ENCODE measurements at regions not wholly inside any gene's neighbourhood (a gene's known extent, or its start where the extent isn't known, plus 50 kb on each side); places are given as distances from the start of the nearest gene placed in this dataset.

DNA sequence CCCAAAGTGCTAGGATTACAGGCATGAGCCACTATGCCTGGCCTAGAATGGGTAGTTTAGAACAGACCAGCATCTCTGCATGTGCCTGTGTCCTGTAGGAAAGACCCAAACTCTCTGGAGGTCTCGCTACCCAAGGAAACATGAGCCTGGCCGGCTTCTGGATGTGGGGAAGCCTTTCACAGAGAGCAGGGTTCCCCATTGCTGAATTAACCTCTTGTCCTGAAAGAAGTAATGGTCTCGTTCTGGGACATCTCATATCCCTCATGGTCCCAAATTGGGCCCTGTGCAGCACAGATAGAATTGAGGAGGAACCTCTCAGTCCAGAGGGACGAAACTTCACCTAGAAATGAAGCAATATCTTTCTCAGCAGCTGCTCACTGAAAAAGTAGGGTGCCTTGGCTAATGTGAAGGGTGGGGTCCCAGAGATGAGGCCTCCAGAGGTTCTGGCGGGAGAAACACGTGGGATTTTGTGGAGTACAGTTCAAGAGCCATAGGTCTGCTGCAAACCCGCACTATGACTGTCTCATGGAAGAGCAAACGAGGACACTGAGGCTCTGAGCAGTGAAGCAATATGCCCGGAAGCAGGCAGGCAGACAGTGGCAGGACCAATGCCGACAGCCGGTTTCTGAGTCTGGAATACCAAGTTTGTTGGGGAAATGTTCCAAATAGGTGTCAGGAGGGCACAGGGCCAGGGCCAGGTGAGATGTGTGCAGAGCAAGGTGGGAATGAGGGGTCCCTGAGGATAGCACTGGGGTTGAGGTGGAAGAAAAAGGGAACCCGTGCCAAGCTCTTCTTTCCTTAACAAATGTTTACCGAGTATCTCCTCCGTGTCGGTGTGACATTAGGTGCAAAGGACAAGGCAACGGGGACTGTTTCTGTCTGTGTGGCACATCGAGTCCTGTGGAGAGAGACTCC, 121.0 kb upstream of the TWIST2 start:
- TF ChIP-seq, protein P1, sequence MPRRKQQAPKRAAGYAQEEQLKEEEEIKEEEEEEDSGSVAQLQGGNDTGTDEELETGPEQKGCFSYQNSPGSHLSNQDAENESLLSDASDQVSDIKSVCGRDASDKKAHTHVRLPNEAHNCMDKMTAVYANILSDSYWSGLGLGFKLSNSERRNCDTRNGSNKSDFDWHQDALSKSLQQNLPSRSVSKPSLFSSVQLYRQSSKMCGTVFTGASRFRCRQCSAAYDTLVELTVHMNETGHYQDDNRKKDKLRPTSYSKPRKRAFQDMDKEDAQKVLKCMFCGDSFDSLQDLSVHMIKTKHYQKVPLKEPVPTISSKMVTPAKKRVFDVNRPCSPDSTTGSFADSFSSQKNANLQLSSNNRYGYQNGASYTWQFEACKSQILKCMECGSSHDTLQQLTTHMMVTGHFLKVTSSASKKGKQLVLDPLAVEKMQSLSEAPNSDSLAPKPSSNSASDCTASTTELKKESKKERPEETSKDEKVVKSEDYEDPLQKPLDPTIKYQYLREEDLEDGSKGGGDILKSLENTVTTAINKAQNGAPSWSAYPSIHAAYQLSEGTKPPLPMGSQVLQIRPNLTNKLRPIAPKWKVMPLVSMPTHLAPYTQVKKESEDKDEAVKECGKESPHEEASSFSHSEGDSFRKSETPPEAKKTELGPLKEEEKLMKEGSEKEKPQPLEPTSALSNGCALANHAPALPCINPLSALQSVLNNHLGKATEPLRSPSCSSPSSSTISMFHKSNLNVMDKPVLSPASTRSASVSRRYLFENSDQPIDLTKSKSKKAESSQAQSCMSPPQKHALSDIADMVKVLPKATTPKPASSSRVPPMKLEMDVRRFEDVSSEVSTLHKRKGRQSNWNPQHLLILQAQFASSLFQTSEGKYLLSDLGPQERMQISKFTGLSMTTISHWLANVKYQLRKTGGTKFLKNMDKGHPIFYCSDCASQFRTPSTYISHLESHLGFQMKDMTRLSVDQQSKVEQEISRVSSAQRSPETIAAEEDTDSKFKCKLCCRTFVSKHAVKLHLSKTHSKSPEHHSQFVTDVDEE (CRISPR knock-in tag; IDR thresholded peaks at IDR 0.05): no peak
- TF ChIP-seq PPARA (CRISPR knock-in tag; IDR thresholded peaks at IDR 0.05; ENCODE audit: borderline replicate concordance) (no peak), ISL1 (CRISPR knock-in tag; IDR thresholded peaks at IDR 0.05) (no peak), ZFP30 (CRISPR knock-in tag; IDR thresholded peaks at IDR 0.05) (no peak), GLIS3 (CRISPR knock-in tag; IDR thresholded peaks at IDR 0.05) (no peak), BACH2 (CRISPR knock-in tag; IDR thresholded peaks at IDR 0.05; ENCODE audit: borderline replicate concordance) (no peak), ARNTL (CRISPR knock-in tag; IDR thresholded peaks at IDR 0.05; ENCODE audit: borderline replicate concordance, low read depth) (no peak), ZFP3 (CRISPR knock-in tag; IDR thresholded peaks at IDR 0.05) (no peak), ZC3H10 (CRISPR knock-in tag; IDR thresholded peaks at IDR 0.05) (no peak), TCF4 (CRISPR knock-in tag; IDR thresholded peaks at IDR 0.05; ENCODE audit: borderline replicate concordance) (no peak), TOX (CRISPR knock-in tag; IDR thresholded peaks at IDR 0.05; ENCODE audit: borderline replicate concordance) (no peak)
- TF ChIP-seq, protein P2, sequence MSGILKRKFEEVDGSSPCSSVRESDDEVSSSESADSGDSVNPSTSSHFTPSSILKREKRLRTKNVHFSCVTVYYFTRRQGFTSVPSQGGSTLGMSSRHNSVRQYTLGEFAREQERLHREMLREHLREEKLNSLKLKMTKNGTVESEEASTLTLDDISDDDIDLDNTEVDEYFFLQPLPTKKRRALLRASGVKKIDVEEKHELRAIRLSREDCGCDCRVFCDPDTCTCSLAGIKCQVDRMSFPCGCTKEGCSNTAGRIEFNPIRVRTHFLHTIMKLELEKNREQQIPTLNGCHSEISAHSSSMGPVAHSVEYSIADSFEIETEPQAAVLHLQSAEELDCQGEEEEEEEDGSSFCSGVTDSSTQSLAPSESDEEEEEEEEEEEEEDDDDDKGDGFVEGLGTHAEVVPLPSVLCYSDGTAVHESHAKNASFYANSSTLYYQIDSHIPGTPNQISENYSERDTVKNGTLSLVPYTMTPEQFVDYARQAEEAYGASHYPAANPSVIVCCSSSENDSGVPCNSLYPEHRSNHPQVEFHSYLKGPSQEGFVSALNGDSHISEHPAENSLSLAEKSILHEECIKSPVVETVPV (CRISPR knock-in tag; IDR thresholded peaks at IDR 0.05): no peak
- TF ChIP-seq, protein P3, sequence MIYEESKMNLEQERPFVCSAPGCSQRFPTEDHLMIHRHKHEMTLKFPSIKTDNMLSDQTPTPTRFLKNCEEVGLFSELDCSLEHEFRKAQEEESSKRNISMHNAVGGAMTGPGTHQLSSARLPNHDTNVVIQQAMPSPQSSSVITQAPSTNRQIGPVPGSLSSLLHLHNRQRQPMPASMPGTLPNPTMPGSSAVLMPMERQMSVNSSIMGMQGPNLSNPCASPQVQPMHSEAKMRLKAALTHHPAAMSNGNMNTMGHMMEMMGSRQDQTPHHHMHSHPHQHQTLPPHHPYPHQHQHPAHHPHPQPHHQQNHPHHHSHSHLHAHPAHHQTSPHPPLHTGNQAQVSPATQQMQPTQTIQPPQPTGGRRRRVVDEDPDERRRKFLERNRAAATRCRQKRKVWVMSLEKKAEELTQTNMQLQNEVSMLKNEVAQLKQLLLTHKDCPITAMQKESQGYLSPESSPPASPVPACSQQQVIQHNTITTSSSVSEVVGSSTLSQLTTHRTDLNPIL (CRISPR knock-in tag; IDR thresholded peaks at IDR 0.05; ENCODE audit: low read depth): no peak
- TF ChIP-seq, protein P4, sequence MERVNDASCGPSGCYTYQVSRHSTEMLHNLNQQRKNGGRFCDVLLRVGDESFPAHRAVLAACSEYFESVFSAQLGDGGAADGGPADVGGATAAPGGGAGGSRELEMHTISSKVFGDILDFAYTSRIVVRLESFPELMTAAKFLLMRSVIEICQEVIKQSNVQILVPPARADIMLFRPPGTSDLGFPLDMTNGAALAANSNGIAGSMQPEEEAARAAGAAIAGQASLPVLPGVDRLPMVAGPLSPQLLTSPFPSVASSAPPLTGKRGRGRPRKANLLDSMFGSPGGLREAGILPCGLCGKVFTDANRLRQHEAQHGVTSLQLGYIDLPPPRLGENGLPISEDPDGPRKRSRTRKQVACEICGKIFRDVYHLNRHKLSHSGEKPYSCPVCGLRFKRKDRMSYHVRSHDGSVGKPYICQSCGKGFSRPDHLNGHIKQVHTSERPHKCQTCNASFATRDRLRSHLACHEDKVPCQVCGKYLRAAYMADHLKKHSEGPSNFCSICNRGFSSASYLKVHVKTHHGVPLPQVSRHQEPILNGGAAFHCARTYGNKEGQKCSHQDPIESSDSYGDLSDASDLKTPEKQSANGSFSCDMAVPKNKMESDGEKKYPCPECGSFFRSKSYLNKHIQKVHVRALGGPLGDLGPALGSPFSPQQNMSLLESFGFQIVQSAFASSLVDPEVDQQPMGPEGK (CRISPR knock-in tag; IDR thresholded peaks at IDR 0.05; ENCODE audit: borderline replicate concordance): no peak
